ENCODE measurements at regions not wholly inside any gene's neighbourhood (a gene's known extent, or its start where the extent isn't known, plus 50 kb on each side); places are given as distances from the start of the nearest gene placed in this dataset.

GRCh38 chr12:74319886-74320285 lies 217.7 kb upstream of the ATXN7L3B start:
- TF ChIP-seq CTCF (IDR thresholded peaks at IDR 0.05; ENCODE audit: low read depth, low read length, poor library complexity, severe bottlenecking) (no peak), EZH2phosphoT487 (IDR thresholded peaks at IDR 0.05; ENCODE audit: borderline replicate concordance, low read length) (no peak)

Data from DOHH2 (cell line).